ENCODE measurements at regions not wholly inside any gene's neighbourhood (a gene's known extent, or its start where the extent isn't known, plus 50 kb on each side); places are given as distances from the start of the nearest gene placed in this dataset.

GRCh38 chr7:17651863-17652385, 288.4 kb downstream of the SNX13 start:
- TF ChIP-seq CTCF (IDR thresholded peaks at IDR 0.05) (peak; percentile 27 to 64 (median 56)), EP300 (IDR thresholded peaks at IDR 0.05) (peak in 1 of 2 donors; percentile 93), POLR2A (IDR thresholded peaks at IDR 0.05) (no peak)

All from tibial nerve (tissue), 4 donors.